ENCODE measurements at regions not wholly inside any gene's neighbourhood (a gene's known extent, or its start where the extent isn't known, plus 50 kb on each side); places are given as distances from the start of the nearest gene placed in this dataset.
"Not testable (repeated sequence)": the region's sequence is repeated elsewhere in the genome, so short reads cannot be mapped to it uniquely, and the experiment has no call there.

DNA sequence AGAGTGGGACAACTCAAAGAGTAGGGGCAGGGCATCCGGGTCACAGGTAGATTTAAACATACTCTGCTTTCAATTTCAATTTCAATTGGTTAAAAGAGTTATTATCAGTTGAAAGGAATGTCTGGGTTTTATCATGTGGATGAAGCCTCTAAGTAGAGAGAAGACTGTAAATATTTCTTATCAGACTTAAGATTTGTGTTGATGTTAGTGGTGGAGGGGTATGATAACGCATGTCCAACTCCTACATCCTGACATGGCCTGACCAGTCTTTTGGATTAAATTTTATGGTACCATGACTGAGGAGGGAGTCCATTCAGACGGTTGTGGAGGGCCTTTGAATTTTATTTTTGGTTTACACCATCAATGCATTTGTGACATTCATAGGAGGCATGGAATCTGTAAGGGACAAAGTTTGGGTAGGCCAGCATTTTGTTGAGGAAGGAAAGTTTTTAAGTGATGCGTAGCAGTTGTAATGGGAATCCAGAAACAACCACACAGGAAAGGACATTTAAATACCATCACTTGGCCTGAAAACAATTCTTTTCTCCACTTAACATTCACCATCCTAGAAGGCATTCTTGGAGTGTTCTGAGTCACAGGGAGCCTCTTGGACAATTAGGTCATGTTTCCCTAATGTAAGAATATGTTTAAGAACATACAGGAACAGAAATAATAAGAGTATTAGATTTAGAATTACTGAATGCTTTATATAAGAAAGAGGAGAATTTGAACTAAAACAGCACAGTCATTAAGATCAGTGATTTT, 371.9 kb downstream of the ATP23 start:
- H3K4me3 ChIP-seq (ENCODE audit: low read depth, low read length) = no peak overlapping the region
- TF ChIP-seq, protein P1, sequence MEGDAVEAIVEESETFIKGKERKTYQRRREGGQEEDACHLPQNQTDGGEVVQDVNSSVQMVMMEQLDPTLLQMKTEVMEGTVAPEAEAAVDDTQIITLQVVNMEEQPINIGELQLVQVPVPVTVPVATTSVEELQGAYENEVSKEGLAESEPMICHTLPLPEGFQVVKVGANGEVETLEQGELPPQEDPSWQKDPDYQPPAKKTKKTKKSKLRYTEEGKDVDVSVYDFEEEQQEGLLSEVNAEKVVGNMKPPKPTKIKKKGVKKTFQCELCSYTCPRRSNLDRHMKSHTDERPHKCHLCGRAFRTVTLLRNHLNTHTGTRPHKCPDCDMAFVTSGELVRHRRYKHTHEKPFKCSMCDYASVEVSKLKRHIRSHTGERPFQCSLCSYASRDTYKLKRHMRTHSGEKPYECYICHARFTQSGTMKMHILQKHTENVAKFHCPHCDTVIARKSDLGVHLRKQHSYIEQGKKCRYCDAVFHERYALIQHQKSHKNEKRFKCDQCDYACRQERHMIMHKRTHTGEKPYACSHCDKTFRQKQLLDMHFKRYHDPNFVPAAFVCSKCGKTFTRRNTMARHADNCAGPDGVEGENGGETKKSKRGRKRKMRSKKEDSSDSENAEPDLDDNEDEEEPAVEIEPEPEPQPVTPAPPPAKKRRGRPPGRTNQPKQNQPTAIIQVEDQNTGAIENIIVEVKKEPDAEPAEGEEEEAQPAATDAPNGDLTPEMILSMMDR (IDR thresholded peaks at IDR 0.05; ENCODE audit: low read depth, low read length) = no peak

DNA sequence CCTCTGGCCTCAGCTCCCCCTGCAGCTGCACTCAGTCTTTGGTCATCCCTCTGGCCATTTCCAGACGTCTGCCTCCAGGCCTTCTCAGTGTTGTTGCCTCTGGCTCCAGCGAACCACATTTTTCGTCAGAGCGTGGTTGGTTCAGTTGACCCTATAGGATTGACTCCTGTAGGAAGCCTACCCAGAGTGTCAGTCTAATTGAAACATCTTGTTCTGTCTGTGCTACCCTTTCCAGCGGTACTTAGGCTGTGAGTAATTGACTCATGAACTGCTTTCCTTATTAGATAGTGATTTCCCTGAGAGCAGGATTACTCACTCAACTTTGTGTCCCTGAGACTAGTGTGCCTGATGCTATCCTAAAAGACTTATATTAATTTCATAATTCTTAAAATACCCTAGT, 373.2 kb downstream of the ATP23 start:
- H3K4me3 ChIP-seq (ENCODE audit: low read depth, low read length) = no peak overlapping the region

DNA sequence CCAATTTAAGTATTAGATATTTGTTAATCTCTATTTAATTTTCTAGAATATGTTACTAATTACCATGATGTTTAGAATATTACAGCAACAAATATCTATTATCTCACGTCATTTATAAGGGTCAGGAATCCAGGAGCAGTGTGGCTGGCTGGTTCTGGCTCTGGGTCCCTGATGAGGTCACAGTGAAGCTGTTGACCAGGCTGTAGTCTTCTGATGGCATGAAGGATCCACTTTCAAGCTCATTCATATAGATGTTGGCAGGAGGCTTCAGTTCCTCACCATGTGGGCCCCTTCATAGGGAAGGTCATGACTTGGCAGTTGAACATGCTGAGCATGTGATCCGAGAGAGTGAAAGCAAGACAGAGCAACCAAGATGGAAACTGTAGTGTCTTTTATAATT, 375.6 kb downstream of the ATP23 start:
- TF ChIP-seq, protein P1 (IDR thresholded peaks at IDR 0.05; ENCODE audit: low read depth, low read length) = no peak
- no peak overlapping the region for H3K4me3 ChIP-seq (ENCODE audit: low read depth, low read length)

More for the DNA sequence above, 373.2 kb downstream of the ATP23 start:
- TF ChIP-seq, protein P1 (IDR thresholded peaks at IDR 0.05; ENCODE audit: low read depth, low read length) = no peak

DNA sequence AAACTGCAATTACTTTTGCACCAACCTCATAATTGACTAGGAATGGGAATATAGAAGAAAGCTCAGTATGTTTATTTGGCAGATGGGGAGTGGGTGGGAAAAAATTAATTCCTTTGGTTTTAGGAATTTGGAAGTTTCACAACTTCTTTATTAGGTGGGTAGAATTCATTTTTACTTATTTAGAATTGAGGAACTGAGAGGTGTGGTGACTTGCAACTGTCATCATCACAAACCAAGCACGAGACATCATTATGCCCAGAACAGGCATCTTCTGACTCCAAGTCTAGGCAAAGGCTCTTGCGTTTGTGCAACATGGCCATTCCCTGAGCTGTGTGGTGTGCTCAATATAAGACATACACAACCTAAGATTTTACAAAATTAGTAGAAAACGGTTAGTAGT, 380.0 kb downstream of the ATP23 start:
- TF ChIP-seq, protein P1 (IDR thresholded peaks at IDR 0.05; ENCODE audit: low read depth, low read length) = no peak
- H3K4me3 ChIP-seq (ENCODE audit: low read depth, low read length) = no peak overlapping the region

DNA sequence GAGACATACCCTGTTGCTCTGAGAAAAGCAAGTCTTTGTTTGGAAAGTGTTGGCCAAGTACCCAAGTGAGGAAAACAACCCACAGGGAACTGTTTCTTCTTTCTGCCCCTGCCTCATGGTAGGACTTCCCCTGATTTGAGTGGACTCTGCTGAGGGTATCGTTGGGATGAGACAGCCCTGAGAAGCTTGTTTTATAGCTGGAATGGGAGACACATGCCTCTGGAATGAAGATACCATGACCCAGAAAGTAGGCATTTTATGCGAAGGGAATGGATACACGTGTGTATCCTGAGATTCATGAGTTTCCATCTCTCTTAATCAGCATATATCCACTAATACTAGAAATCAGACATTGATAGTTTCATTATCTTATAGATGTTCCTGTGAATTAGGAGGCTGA, 382.3 kb downstream of the ATP23 start:
- TF ChIP-seq, protein P1 (IDR thresholded peaks at IDR 0.05; ENCODE audit: low read depth, low read length) = no peak
- H3K4me3 ChIP-seq (ENCODE audit: low read depth, low read length) = no peak overlapping the region

DNA sequence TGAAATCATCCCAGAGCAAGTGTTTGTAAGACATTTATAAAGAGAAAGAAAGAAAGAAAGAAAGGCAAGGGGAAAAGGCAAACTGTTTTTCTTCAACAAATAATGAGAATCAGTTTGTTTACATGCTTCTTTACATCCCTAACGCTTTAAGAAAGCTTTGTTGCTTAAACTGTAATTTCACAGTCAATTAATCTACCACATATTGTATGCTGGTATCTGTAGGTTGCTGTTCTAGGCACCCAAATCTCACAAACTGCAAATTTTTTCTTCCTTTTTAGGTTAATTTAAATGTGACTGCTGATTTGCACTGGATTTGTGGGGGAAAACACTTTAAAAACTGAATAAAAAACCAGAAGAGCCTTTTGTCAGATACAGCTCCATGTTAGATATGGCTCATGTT, 384.2 kb downstream of the ATP23 start:
- TF ChIP-seq, protein P1 (IDR thresholded peaks at IDR 0.05; ENCODE audit: low read depth, low read length) = no peak
- H3K4me3 ChIP-seq (ENCODE audit: low read depth, low read length) = no peak overlapping the region

DNA sequence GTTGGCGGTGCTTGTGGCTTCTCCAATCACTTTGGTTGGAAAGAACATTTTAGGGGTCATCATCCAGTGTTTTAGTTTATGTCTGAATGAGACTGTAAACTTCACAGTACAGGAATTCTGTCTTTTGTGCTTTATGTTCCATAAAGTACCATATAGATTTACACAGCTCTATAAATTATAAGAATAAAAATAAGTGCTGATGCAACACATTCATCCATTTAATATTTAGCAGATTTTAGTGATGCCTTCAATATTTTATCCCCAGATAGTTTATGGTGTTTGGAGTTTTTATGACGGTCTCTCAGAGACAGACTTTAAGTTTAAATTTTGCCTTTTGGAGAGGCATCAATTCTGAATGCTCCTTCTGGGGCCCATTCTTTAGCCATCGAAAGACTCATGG, 385.2 kb downstream of the ATP23 start:
- TF ChIP-seq, protein P1 (IDR thresholded peaks at IDR 0.05; ENCODE audit: low read depth, low read length) = no peak

DNA sequence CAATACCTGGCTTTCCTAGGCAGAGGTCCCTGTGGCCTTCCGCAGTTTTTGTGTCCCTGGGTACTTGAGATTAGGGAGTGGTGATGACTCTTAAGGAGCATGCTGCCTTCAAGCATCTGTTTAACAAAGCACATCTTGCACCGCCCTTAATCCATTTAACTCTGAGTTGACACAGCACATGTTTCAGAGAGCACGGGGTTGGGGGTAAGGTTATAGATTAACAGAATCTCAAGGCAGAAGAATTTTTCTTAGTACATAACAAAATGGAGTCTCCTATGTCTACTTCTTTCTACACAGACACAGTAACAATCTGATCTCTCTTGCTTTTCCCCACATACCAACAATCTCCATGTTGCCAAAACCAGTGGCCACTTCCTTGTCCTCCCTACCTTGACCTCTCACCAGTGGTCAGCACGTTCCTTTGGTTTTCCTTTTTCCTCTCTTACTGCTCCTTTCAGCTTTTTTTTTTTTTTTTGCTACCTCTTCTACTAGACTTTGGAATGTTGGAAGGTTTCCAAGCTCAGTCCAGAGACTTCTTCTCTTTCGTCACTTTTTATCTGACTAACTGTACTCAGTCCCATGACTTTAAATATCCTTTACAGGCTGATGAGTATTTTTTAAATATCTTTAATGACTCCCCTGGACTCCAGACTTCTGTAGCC, 395.3 kb downstream of the ATP23 start:
- not testable (repeated sequence) for H3K4me3 ChIP-seq (ENCODE audit: low read depth, low read length)

More for the DNA sequence above, 385.2 kb downstream of the ATP23 start:
- no peak overlapping the region for H3K4me3 ChIP-seq (ENCODE audit: low read depth, low read length)

DNA sequence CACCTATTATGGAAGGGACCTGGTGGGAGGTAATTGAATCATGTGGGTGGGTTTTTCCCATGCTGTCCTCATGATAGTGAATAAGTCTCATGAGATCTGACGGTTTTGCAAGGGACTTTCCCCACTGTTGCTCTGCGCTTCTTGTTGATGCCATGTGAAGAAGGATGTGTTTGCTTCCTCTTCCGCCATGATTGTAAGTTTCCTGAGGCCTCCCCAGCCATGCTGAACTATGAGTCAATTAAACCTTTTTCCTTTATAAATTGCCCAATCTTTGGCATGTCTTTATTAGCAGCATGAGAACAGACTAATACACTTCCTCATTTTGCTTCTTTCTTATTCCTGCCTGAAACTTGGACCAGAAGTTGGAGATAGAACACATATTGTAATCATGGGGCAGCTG, 396.2 kb downstream of the ATP23 start:
- H3K4me3 ChIP-seq (ENCODE audit: low read depth, low read length) = not testable (repeated sequence)

Data from WI38 (cell line).